OCI-LY7 (cell line): ENCODE measurements at regions not wholly inside any gene's neighbourhood (a gene's known extent, or its start where the extent isn't known, plus 50 kb on each side); places are given as distances from the start of the nearest gene placed in this dataset.

ENCODE experiments used
- BruUV-seq: library from RNA; stranded (reverse); fragments of 400-500 nt; replicated peaks from 2 replicates; lab custom pipeline; 2021; lab: Mats Ljungman, UMichigan
- CTCF ChIA-PET: fragments of 300-600 bp; sonication (Branson Sonifier 250); formaldehyde crosslinking; loops from one replicate; lab custom pipeline; 2022; ENCODE audit warnings: antibody characterized with exemption; ENCODE audit not compliant: unreplicated experiment; lab: Charles Lee
- POLR2A ChIA-PET: fragments of 300-600 bp; sonication (Branson Sonifier 250); formaldehyde crosslinking; loops from one replicate; lab custom pipeline; 2022; ENCODE audit warnings: antibody characterized with exemption; lab: Charles Lee
- DNase-seq: peaks from one replicate; pipeline ENCODE4 v3.0.0-alpha.2; 2015; ENCODE audit warnings: low spot score
- H2AFZ ChIP-seq: fragments of 200-600 bp; sonication (generic), shearing (Covaris generic); 2 replicates; pipeline ENCODE4 v1.6.1; 2014; ENCODE audit warnings: mild to moderate bottlenecking, antibody characterized with exemption, low read length, moderate library complexity
- H3K27ac ChIP-seq: fragments of 200-600 bp; sonication (generic); 2 replicates; pipeline ENCODE4 v1.5.1; 2014; ENCODE audit warnings: mixed run types, low read depth, mild to moderate bottlenecking, moderate library complexity, low read length, inconsistent platforms; ENCODE audit not compliant: poor library complexity, severe bottlenecking
- H3K36me3 ChIP-seq: fragments of 200-600 bp; sonication (generic); 2 replicates; pipeline ENCODE4 v1.6.1; 2014; ENCODE audit warnings: mild to moderate bottlenecking, antibody characterized with exemption, low read length, moderate library complexity, mixed read lengths; ENCODE audit not compliant: insufficient read depth
- H3K4me1 ChIP-seq: fragments of 200-600 bp; sonication (generic); 2 replicates; pipeline ENCODE4 v1.5.1; 2014; ENCODE audit warnings: mild to moderate bottlenecking, low read length; ENCODE audit not compliant: insufficient read depth, poor library complexity, severe bottlenecking
- H3K4me2 ChIP-seq: fragments of 200-600 bp; sonication (generic); 2 replicates; pipeline ENCODE4 v1.6.1; 2014; ENCODE audit warnings: mild to moderate bottlenecking, low read length
- H3K4me3 ChIP-seq: fragments of 200-600 bp; sonication (generic); 2 replicates; pipeline ENCODE4 v1.5.1; 2014; ENCODE audit warnings: mild to moderate bottlenecking, low read depth, low read length; ENCODE audit not compliant: poor library complexity, severe bottlenecking
- H3K79me2 ChIP-seq: fragments of 200-600 bp; sonication (generic); 2 replicates; pipeline ENCODE4 v1.6.1; 2016; ENCODE audit warnings: low read depth, mild to moderate bottlenecking, low read length, moderate library complexity, mixed read lengths; ENCODE audit not compliant: insufficient read depth
- H3K9me2 ChIP-seq: fragments of 200-600 bp; sonication (generic); 2 replicates; pipeline ENCODE4 v1.6.1; 2016; ENCODE audit warnings: mild to moderate bottlenecking, low read length, mixed read lengths; ENCODE audit not compliant: insufficient read depth
- H3K9me3 ChIP-seq: fragments of 200-600 bp; sonication (generic); 2 replicates; pipeline ENCODE4 v1.6.1; 2014; ENCODE audit warnings: mild to moderate bottlenecking, mixed run types, low read length, mixed read lengths
- H4K20me1 ChIP-seq: fragments of 200-600 bp; sonication (generic); 2 replicates; pipeline ENCODE4 v1.6.1; 2014; ENCODE audit warnings: mild to moderate bottlenecking, antibody characterized with exemption, low read length, moderate library complexity, mixed read lengths; ENCODE audit not compliant: insufficient read depth
- EZH2phosphoT487 ChIP-seq: fragments of 200-600 bp; sonication (generic); IDR thresholded peaks from 2 replicates; pipeline ENCODE4 v1.6.1; 2018; ENCODE audit warnings: low read depth, borderline replicate concordance, mild to moderate bottlenecking, mixed run types, antibody characterized with exemption, low read length, moderate library complexity, mixed read lengths
- intact Hi-C: fragments of 100-400 bp; cut with micrococcal nuclease; formaldehyde crosslinking; loops from one replicate; pipeline ENCODE4 v1.10.0; 2022; ENCODE audit not compliant: unreplicated experiment
- TF ChIP-seq, protein P1 (sequence below): fragments of 200-600 bp; sonication (generic); conservative IDR thresholded peaks from 2 replicates; pipeline ENCODE4 v1.5.1; 2014; ENCODE audit warnings: mild to moderate bottlenecking, antibody characterized with exemption, low read length, moderate library complexity, mixed read lengths

DNA sequence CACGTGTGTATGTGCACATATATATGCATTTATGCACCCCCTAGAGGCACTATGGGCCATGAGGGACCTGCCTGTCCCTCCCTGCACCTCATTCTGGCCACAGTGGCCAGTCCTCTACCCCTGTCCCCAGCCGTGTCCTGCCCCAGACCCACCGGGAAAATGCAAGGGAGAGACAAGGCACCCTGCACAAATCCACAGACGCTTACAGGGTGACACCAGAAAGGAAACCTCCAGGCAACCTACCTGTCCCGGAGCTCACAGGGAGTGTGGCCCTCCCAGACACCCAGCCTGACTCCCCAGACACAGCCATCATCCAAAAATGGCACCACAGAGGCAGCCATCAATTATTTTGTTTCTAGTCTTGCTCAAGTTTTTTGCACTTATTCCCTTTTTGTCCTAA is 440.4 kb downstream of the SOX9 start:
- Histone ChIP-seq H3K36me3 (no peaks in the 10 kb centered on the region), H3K79me2 (no peaks in the 10 kb centered on the region), H3K9me2 (no peaks in the 10 kb centered on the region), H3K4me3 (no peak overlapping the region), H3K4me1 (no peaks in the 10 kb centered on the region), H3K4me2 (no peak overlapping the region), H3K27ac (no peak overlapping the region), H4K20me1 (no peaks in the 10 kb centered on the region), H2AFZ (no peak overlapping the region), H3K9me3 (no peaks in the 10 kb centered on the region)
- DNase-seq = no peak
- ChIA-PET CTCF (no interaction called here), POLR2A (no interaction called here)
- intact Hi-C loops = loop anchor here (2.0 to 10.0 kb wide), 2 partner anchors 166 to 694 kb away; no protein-coding TSS in a partner anchor
- TF ChIP-seq, protein P1, sequence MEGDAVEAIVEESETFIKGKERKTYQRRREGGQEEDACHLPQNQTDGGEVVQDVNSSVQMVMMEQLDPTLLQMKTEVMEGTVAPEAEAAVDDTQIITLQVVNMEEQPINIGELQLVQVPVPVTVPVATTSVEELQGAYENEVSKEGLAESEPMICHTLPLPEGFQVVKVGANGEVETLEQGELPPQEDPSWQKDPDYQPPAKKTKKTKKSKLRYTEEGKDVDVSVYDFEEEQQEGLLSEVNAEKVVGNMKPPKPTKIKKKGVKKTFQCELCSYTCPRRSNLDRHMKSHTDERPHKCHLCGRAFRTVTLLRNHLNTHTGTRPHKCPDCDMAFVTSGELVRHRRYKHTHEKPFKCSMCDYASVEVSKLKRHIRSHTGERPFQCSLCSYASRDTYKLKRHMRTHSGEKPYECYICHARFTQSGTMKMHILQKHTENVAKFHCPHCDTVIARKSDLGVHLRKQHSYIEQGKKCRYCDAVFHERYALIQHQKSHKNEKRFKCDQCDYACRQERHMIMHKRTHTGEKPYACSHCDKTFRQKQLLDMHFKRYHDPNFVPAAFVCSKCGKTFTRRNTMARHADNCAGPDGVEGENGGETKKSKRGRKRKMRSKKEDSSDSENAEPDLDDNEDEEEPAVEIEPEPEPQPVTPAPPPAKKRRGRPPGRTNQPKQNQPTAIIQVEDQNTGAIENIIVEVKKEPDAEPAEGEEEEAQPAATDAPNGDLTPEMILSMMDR = no peak
- no peak for TF ChIP-seq EZH2phosphoT487
- BruUV-seq = no TSS peak

DNA sequence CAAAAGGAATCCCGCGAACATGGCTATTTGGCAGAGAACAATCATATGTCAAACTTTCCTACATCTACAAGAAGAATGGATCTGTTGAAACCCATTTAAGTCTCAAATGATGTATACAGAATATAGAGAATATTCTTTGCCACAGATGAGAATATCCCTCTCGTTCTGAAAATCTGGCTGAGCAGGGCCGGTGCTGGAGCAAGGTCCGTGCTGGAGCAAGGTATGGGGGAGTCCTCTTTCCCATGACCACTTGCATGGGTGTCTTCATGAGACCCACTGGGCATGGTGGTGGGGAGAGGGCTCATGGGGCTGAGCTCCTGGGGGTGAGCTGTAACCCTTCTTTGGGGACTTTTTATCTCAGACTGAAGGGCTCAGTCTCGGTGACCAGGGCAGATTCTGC is 440.9 kb downstream of the SOX9 start:
- H3K4me2 ChIP-seq = no peak overlapping the region
- no peak for DNase-seq
- H3K27ac ChIP-seq = no peak overlapping the region
- H3K9me3 ChIP-seq = no peaks in the 10 kb centered on the region
- no peaks in the 10 kb centered on the region for H3K79me2 ChIP-seq
- H3K36me3 ChIP-seq = no peaks in the 10 kb centered on the region
- intact Hi-C loops = loop anchor here (2.0 to 10.0 kb wide), 2 partner anchors 165 to 693 kb away; no protein-coding TSS in a partner anchor
- BruUV-seq = no TSS peak
- H3K9me2 ChIP-seq = no peaks in the 10 kb centered on the region
- no peak overlapping the region for H2AFZ ChIP-seq
- TF ChIP-seq EZH2phosphoT487 = no peak
- TF ChIP-seq, protein P1 = no peak
- no peak overlapping the region for H3K4me3 ChIP-seq
- CTCF ChIA-PET = no interaction called here
- POLR2A ChIA-PET = no interaction called here
- H3K4me1 ChIP-seq = no peaks in the 10 kb centered on the region
- no peaks in the 10 kb centered on the region for H4K20me1 ChIP-seq

DNA sequence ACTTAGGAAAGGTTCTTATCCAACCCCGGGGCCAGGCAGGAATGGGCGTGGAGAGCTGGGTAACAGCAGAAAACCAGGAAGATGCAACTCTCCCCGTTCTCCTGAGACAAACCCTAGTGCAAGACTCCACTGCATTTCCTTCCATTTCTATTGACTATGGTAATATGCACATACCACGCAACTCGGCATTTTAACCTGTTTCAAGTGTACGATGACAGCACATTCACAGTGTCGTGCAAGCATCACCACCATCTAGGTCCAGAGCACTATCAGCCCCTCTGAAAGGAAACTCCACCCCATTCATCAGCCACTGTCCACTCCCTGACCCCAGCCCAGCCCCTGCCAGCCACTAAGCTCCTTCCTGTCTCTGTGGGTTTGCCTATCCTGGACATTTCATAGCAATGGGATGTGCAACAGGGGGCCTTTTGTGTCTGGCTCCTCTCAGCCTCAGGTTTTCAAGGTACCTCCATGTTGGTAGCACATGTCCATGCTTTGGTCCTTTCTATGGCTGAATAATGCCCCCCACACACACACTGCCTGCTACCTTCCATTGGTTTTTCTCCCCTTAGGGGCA is 441.9 kb downstream of the SOX9 start:
- Histone ChIP-seq H4K20me1 (no peaks in the 10 kb centered on the region), H3K36me3 (no peaks in the 10 kb centered on the region), H3K4me3 (no peak overlapping the region), H3K4me1 (no peaks in the 10 kb centered on the region), H3K9me3 (no peaks in the 10 kb centered on the region), H3K9me2 (no peaks in the 10 kb centered on the region), H3K27ac (no peak overlapping the region), H2AFZ (no peak overlapping the region), H3K4me2 (no peak overlapping the region), H3K79me2 (no peaks in the 10 kb centered on the region)
- ChIA-PET POLR2A (no interaction called here), CTCF (no interaction called here)
- TF ChIP-seq, protein P1 = no peak
- no peak for TF ChIP-seq EZH2phosphoT487
- intact Hi-C loops = loop anchor here (10.0 kb wide), 1 partner anchor 692 kb away; no protein-coding TSS in a partner anchor
- no TSS peak for BruUV-seq
- DNase-seq = no peak
